ENCODE measurements at regions not wholly inside any gene's neighbourhood (a gene's known extent, or its start where the extent isn't known, plus 50 kb on each side); places are given as distances from the start of the nearest gene placed in this dataset.

GRCh38 chr19:29454109-29454508, 71.7 kb upstream of the VSTM2B start:
- CTCF ChIA-PET = no interaction called here

GRCh38 chr19:29457413-29457812, 68.4 kb upstream of the VSTM2B start:
- Histone ChIP-seq H3K36me3 (ENCODE audit: control insufficient read depth in 1 of 2, insufficient read depth in 2 of 2, low read length in 2 of 2) (no peaks in the 10 kb centered on the region), H3K9me3 (ENCODE audit: control insufficient read depth in 1 of 2, insufficient read depth in 1 of 2, low read depth in 1 of 2, low read length in 2 of 2) (no peaks in the 10 kb centered on the region), H2AFZ (ENCODE audit: low read depth, low read length, poor library complexity, severe bottlenecking) (no peak overlapping the region), H3K27ac (ENCODE audit: low read depth, low read length) (no peak overlapping the region), H3K4me1 (ENCODE audit: control insufficient read depth in 1 of 2, insufficient read depth in 2 of 2, low read length in 2 of 2) (no peaks in the 10 kb centered on the region), H3K27me3 (ENCODE audit: insufficient read depth, low read length) (no peaks in the 10 kb centered on the region), H3K79me2 (ENCODE audit: insufficient read depth, low read length) (no peaks in the 10 kb centered on the region), H3K4me2 (ENCODE audit: low read length) (no peak overlapping the region), H3K9ac (ENCODE audit: low read length) (no peak overlapping the region), H3K9me2 (ENCODE audit: insufficient read depth) (no peaks in the 10 kb centered on the region), H3K4me3 (replicated peaks in 1 of 2; ENCODE audit: low read depth in 1 of 2, low read length in 2 of 2) (no peak overlapping the region), H4K20me1 (ENCODE audit: insufficient read depth) (no peaks in the 10 kb centered on the region)
- POLR2A ChIA-PET = no interaction called here
- intact Hi-C loops (cut with micrococcal nuclease) = no loop called here
- no TSS peak for BruUV-seq (replicated peaks)
- ATAC-seq (no peak), DNase-seq (ENCODE audit: low read depth, low spot score) (no peak)
- RAD21 ChIA-PET (ENCODE audit: low non-redundant PET in 1 of 2, low total read pairs in 2 of 2, uncharacterized antibody in 2 of 2, unreplicated experiment in 2 of 2) = no interaction called here
- CTCF ChIA-PET = no interaction called here
- TF ChIP-seq CEBPB (IDR thresholded peaks at IDR 0.05; ENCODE audit: low read depth) (no peak), ZBTB33 (IDR thresholded peaks at IDR 0.05; ENCODE audit: extremely low read depth, insufficient replicate concordance, low read length) (no peak), SP1 (IDR thresholded peaks at IDR 0.05; ENCODE audit: low read depth) (no peak), CBX3 (IDR thresholded peaks at IDR 0.05; ENCODE audit: low read depth) (no peak), ZNF274 (IDR thresholded peaks at IDR 0.05; ENCODE audit: low read depth, low read length) (no peak), SIN3A (IDR thresholded peaks at IDR 0.05; ENCODE audit: low read depth) (no peak), YY1 (IDR thresholded peaks at IDR 0.05; ENCODE audit: extremely low read depth, insufficient replicate concordance, low read depth, low read length) (no peak), ELF1 (IDR thresholded peaks at IDR 0.05; ENCODE audit: borderline replicate concordance, low read depth) (no peak), JUND (IDR thresholded peaks at IDR 0.05) (no peak), RAD21 (IDR thresholded peaks at IDR 0.05; ENCODE audit: low read depth) (no peak), FOSL1 (IDR thresholded peaks at IDR 0.05; ENCODE audit: low read depth) (no peak)
- TF ChIP-seq, protein P1, sequence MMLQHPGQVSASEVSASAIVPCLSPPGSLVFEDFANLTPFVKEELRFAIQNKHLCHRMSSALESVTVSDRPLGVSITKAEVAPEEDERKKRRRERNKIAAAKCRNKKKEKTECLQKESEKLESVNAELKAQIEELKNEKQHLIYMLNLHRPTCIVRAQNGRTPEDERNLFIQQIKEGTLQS (IDR thresholded peaks at IDR 0.05) = no peak

More at GRCh38 chr19:29454109-29454508, 71.7 kb upstream of the VSTM2B start:
- no peaks in the 10 kb centered on the region for H3K79me2 ChIP-seq (ENCODE audit: insufficient read depth, low read length)
- no peaks in the 10 kb centered on the region for H4K20me1 ChIP-seq (ENCODE audit: insufficient read depth)
- intact Hi-C loops (cut with micrococcal nuclease) = no loop called here
- TF ChIP-seq POLR2A (IDR thresholded peaks at IDR 0.05; ENCODE audit: borderline replicate concordance, extremely low read depth, insufficient read depth, insufficient read length) (no peak), MAX (IDR thresholded peaks at IDR 0.05) (no peak), SP1 (IDR thresholded peaks at IDR 0.05; ENCODE audit: low read depth) (no peak), CBX3 (IDR thresholded peaks at IDR 0.05; ENCODE audit: low read depth) (no peak), EGR1 (IDR thresholded peaks at IDR 0.05; ENCODE audit: low read depth) (no peak), SRF (IDR thresholded peaks at IDR 0.05; ENCODE audit: low read depth) (no peak)
- H3K27ac ChIP-seq (ENCODE audit: low read depth, low read length) = no peak overlapping the region
- H3K27me3 ChIP-seq (ENCODE audit: insufficient read depth, low read length) = peaks cover 10% of the 10 kb centered on the region; the same call in 1 of the 2 replicates
- H2AFZ ChIP-seq (ENCODE audit: low read depth, low read length, poor library complexity, severe bottlenecking) = no peak overlapping the region
- no peaks in the 10 kb centered on the region for H3K9me3 ChIP-seq (ENCODE audit: control insufficient read depth in 1 of 2, insufficient read depth in 1 of 2, low read depth in 1 of 2, low read length in 2 of 2)
- no TSS peak for BruUV-seq (replicated peaks)
- no peak for DNase-seq (ENCODE audit: low read depth, low spot score)
- H3K9ac ChIP-seq (ENCODE audit: low read length) = no peak overlapping the region
- no peaks in the 10 kb centered on the region for H3K9me2 ChIP-seq (ENCODE audit: insufficient read depth)
- H3K4me1 ChIP-seq (ENCODE audit: control insufficient read depth in 1 of 2, insufficient read depth in 2 of 2, low read length in 2 of 2) = no peaks in the 10 kb centered on the region
- ATAC-seq = no peak
- RAD21 ChIA-PET (ENCODE audit: low non-redundant PET in 1 of 2, low total read pairs in 2 of 2, uncharacterized antibody in 2 of 2, unreplicated experiment in 2 of 2) = no interaction called here
- H3K4me3 ChIP-seq (replicated peaks in 1 of 2; ENCODE audit: low read depth in 1 of 2, low read length in 2 of 2) = no peak overlapping the region
- H3K36me3 ChIP-seq (ENCODE audit: control insufficient read depth in 1 of 2, insufficient read depth in 2 of 2, low read length in 2 of 2) = no peaks in the 10 kb centered on the region
- no peak overlapping the region for H3K4me2 ChIP-seq (ENCODE audit: low read length)
- POLR2A ChIA-PET = no interaction called here
